ENCODE measurements at regions not wholly inside any gene's neighbourhood (a gene's known extent, or its start where the extent isn't known, plus 50 kb on each side); places are given as distances from the start of the nearest gene placed in this dataset.
"Not testable (repeated sequence)": the region's sequence is repeated elsewhere in the genome, so short reads cannot be mapped to it uniquely, and the experiment has no call there.

DNA sequence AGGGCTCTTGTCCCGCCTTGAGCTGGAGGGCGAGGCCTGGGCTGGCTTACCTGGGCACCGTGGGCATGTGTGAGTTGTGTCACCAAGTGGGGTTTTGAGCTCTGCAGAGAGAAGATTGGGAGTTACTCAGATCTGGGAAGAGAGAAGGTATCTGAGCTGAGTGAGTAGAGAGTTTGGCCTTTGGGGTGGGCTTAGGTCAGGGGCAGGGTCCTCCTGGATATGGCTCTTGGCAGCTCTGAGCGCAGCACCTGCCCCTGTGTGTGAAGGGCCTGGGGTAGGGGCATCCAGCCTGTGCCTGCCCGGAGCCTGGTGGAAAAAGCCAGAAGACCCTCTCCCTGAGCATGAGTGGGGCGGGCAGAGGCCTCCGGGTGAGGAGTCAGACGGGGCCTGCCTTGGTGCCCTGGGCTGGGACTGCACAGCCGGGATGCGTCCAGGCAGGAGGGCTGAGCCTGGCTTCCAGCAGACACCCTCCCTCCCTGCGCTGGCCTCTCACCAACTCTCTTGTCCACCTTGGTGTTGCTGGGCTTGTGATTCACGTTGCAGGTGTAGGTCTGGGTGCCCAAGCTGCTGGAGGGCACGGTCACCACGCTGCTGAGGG, 244.3 kb downstream of the TMEM121 start:
- not testable (repeated sequence) for TF ChIP-seq CTCF, POLR2AphosphoS5 (IDR thresholded peaks at IDR 0.05)

Data from stomach (tissue), 4 donors.